Astrocyte of the spinal cord (primary cell): ENCODE measurements at regions not wholly inside any gene's neighbourhood (a gene's known extent, or its start where the extent isn't known, plus 50 kb on each side); places are given as distances from the start of the nearest gene placed in this dataset.

ENCODE experiments used
- DNase-seq: peaks from one replicate; pipeline ENCODE4 v3.0.0; 2011; ENCODE audit warnings: low read depth, low spot score
- H3K4me3 ChIP-seq: 2 replicates; pipeline ENCODE4 v1.5.1; 2011; ENCODE audit warnings: low read depth, mild to moderate bottlenecking, low read length, moderate library complexity
- in situ Hi-C: cut with HindIII; loops from 2 replicates; pipeline ENCODE4 v1.10.0; 2017; ENCODE audit warnings: low sequenced_read_pairs
- TF ChIP-seq, protein P1 (sequence below): IDR thresholded peaks from 2 replicates; pipeline ENCODE4 v1.5.1; 2012; ENCODE audit warnings: low read depth, mild to moderate bottlenecking, low read length, inconsistent platforms

GRCh38 chr3:83928903-83929302 is 1029.9 kb upstream of the CADM2 start:
- no peak overlapping the region for H3K4me3 ChIP-seq
- TF ChIP-seq, protein P1, sequence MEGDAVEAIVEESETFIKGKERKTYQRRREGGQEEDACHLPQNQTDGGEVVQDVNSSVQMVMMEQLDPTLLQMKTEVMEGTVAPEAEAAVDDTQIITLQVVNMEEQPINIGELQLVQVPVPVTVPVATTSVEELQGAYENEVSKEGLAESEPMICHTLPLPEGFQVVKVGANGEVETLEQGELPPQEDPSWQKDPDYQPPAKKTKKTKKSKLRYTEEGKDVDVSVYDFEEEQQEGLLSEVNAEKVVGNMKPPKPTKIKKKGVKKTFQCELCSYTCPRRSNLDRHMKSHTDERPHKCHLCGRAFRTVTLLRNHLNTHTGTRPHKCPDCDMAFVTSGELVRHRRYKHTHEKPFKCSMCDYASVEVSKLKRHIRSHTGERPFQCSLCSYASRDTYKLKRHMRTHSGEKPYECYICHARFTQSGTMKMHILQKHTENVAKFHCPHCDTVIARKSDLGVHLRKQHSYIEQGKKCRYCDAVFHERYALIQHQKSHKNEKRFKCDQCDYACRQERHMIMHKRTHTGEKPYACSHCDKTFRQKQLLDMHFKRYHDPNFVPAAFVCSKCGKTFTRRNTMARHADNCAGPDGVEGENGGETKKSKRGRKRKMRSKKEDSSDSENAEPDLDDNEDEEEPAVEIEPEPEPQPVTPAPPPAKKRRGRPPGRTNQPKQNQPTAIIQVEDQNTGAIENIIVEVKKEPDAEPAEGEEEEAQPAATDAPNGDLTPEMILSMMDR = no peak
- in situ Hi-C loops = no loop called here
- peak; percentile 12 for DNase-seq

DNA sequence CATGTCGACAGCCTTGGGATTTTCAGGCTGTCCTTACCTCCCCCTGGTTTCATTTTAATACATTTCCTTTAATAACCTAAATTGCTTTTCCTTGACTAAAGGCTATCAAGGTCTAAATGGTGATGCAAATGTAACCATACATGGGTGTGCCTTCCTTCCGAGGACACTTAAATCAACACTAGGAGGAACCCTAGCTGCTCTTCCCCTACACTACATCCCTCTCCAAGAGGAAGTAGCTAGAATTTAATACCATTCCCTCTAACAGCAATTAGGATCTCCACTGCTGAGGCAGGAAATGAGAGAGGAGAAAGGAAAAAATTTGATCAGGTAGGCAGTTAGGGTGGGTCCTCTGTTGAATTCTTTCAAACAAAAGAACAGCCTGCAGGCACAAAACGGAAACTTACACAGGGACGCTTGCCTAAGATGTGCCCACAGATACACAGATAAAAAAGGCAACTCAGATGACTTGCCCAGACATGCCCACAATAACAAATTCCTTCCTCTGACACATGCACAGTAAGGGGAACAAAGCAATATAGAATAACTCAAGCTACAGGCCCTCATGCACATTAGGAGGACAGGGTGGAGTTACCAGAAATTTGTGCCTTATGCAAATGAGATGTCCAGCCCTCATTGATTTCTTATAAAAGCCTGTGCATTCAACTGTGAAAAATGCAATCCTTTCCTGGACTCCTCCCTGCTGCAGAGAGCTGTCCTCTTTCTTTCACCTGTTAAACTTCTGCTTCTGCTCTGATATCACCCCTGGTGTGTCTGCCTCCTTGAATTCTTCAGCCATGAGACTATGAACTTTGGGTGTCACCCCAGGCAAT is 1024.4 kb upstream of the CADM2 start:
- no peak overlapping the region for H3K4me3 ChIP-seq
- in situ Hi-C loops = no loop called here
- peak; percentile 59 for DNase-seq
- TF ChIP-seq, protein P1 = no peak

- no peak overlapping the region for H3K4me3 ChIP-seq
- no peak for DNase-seq
- in situ Hi-C loops = no loop called here
- TF ChIP-seq, protein P1 = no peak
These were observed 1020.3 kb upstream of the CADM2 start for GRCh38 chr3:83938491-83938890.

GRCh38 chr3:83941990-83942745 is 1016.6 kb upstream of the CADM2 start:
- no peak overlapping the region for H3K4me3 ChIP-seq
- in situ Hi-C loops = no loop called here
- no peak for DNase-seq
- TF ChIP-seq, protein P1 = no peak

- in situ Hi-C loops = no loop called here
These were observed 1012.7 kb upstream of the CADM2 start for GRCh38 chr3:83946049-83946448.

GRCh38 chr3:83946554-83946953 is 1012.2 kb upstream of the CADM2 start:
- TF ChIP-seq, protein P1 = peak; percentile 26
- in situ Hi-C loops = no loop called here
- DNase-seq = peak; percentile 9

More at GRCh38 chr3:83946049-83946448, 1012.7 kb upstream of the CADM2 start:
- no peak overlapping the region for H3K4me3 ChIP-seq
- DNase-seq = no peak
- TF ChIP-seq, protein P1 = no peak

More at GRCh38 chr3:83946554-83946953, 1012.2 kb upstream of the CADM2 start:
- H3K4me3 ChIP-seq = no peak overlapping the region
